GM23248 (cell line): ENCODE measurements at regions not wholly inside any gene's neighbourhood (a gene's known extent, or its start where the extent isn't known, plus 50 kb on each side); places are given as distances from the start of the nearest gene placed in this dataset.

Source experiments
- EZH2 ChIP-seq: fragments of 200-600 bp; sonication (generic); IDR thresholded peaks from 2 replicates; pipeline ENCODE4 v1.6.1; 2018; ENCODE audit warnings: antibody characterized with exemption, mild to moderate bottlenecking; ENCODE audit not compliant: insufficient read depth, poor library complexity, severe bottlenecking
- EZH2phosphoT487 ChIP-seq: fragments of 200-600 bp; sonication (generic); IDR thresholded peaks from 2 replicates; pipeline ENCODE4 v1.6.1; 2018; ENCODE audit warnings: antibody characterized with exemption, moderate library complexity, mild to moderate bottlenecking, low read depth; ENCODE audit not compliant: insufficient read depth

DNA sequence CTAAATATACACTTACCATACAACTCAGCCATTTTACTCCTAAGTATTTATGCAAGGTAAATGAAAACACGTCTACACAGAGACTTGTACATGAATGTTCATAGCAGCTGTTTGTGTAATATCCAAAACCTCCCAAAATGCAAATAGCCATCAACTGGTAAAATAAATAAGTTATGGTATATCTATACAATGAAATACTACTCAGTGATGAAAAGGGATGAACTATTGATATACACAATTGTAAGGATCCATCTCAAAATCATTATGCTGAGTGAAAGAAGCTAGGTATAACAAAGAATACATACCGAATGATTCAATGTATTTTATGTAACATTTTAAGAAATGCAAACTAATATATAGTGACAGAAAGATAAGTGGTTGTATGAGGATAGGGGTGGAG, 149.8 kb upstream of the TNFSF11 start:
- no peak for TF ChIP-seq EZH2phosphoT487
- TF ChIP-seq EZH2, result no peak
